Stimulated activated naive CD8-positive, alpha-beta T cell treated with anti-CD3 and anti-CD28 coated beads, Interleukin-15, Interleukin-2, amounts not matched to agents 100 U/mL and 50 U/mL, for 24 hours (primary cell): ENCODE measurements at regions not wholly inside any gene's neighbourhood (a gene's known extent, or its start where the extent isn't known, plus 50 kb on each side); places are given as distances from the start of the nearest gene placed in this dataset.
"Not testable (repeated sequence)": the region's sequence is repeated elsewhere in the genome, so short reads cannot be mapped to it uniquely, and the experiment has no call there.

Experiments used
- ATAC-seq: fragments of 150-1000 bp; cut with Tn5 transposase; one replicate; pipeline ENCODE4 v1.10.0; 2021
- DNase-seq: peaks from one replicate; pipeline ENCODE4 v3.0.0; 2021

DNA sequence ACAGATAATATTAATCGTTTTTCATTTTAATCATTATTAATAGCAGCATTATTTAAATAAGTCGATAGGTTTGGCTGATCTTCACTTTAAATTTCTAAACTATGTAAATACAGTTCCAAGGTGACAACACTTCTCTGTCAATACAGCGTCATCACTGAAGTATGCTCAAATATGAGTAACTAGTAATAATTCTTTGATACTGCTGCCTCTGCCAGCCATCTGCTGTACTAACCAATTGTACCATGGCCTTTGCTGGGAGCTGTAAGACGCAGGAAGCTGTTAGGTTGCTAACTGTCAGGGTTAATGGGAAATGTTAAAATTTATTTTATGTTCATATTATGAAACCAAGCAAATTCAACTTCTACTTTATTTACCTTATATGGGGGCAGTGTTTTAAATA lies 1650.5 kb upstream of the LRRTM3 start:
- no peak for ATAC-seq
- DNase-seq = no peak

DNA sequence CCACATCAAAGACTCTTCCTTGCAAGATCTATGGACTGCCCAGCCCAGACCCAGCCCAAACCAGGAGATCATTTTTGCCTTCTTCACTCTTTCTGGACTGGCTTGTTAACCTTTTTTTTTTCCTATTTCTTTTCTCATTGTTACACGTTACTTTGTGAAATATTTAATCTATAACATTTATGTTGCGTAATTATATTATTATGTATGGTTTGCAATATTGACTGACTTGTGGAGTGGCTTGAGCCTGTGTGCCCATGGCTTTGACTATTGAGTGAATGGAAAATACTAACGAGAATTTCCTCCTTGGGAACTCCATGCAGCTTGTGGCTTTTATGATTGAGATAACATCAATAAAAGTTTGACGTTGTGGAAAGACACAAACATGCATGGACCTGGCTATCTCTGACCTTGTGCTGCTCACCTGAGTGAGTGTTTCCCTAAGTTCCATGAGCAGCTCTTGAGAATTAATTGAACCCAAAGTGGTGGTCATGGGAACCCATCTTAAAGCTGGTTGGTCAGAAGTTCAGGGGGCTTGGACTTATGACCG lies 1641.3 kb upstream of the LRRTM3 start:
- no peak for DNase-seq
- no peak for ATAC-seq

DNA sequence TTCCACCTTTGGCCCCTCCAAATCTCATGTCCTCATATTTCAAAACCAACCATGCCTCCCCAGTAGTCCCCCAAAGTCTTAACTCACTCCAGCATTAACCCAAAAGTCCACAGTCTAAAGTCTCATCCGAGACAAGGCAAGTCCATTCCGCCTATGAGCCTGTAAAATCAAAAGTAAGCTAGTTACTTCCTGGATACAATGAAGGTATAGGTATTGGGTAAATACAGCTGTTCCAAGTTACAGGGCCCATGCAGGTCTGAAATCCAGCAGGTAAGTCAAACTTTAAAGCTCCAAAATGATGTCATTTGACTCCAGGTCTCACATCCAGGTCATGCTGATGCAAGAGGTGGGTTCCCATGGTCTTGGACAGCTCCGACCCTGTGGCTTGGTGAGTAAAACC lies 1640.1 kb upstream of the LRRTM3 start:
- ATAC-seq, DNase-seq: not testable (repeated sequence)

DNA sequence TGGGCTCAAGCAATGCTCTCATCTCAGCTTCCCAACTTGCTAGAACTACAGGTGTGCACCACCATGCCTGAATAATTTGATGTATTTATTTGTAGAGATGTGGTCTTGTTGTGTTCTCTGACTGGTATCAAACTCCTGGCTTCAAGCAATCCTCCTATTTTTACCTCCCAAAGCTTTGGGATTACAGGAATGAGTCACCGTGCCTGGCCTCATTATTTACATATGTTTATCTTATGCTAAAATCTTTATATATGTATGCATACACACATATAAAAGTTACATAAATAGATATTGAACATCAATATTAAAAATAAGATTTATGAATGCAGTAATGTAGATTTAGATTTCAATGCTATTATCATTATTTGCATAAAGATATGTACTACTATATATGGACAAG lies 1634.5 kb upstream of the LRRTM3 start:
- ATAC-seq (no peak), DNase-seq (no peak)

DNA sequence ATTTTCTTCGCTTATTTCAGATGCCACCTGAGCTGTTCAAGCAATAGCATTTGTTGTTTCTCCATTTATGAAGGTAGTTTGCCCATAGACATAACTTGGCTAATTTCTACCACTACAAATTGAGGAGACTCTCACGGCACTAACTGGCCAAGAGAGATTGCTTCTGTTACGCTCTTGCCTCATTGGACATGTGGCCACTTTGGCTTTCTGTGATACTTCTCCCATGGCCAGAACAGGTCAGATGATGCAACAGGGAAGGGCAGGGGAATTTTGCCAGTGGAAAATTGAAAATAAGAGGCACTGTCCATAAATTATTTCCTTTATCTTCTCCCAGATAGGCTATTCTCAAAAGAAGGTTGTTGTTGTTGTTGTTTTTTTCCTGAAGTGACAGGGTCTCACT lies 1633.3 kb upstream of the LRRTM3 start:
- DNase-seq (no peak), ATAC-seq (no peak)

DNA sequence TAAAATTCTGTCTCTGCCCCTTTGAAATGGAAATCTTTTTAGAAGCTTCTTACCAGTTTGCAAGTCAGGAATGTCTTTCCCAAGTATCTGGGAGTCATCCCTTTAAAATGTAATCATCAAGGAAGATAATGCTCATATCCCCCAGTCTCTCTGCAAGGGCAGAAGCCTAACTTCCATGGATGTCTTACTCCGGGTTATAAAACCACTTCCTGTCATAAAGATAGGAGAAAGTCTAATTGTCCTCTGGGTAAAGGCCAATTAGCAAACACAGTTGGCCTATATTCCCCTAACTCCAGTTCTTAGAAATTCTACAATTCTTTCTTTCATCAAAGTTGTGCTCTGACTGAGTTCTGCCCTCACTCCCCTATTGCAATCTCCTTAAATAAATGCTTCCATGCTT lies 1631.5 kb upstream of the LRRTM3 start:
- DNase-seq = no peak
- ATAC-seq = no peak

DNA sequence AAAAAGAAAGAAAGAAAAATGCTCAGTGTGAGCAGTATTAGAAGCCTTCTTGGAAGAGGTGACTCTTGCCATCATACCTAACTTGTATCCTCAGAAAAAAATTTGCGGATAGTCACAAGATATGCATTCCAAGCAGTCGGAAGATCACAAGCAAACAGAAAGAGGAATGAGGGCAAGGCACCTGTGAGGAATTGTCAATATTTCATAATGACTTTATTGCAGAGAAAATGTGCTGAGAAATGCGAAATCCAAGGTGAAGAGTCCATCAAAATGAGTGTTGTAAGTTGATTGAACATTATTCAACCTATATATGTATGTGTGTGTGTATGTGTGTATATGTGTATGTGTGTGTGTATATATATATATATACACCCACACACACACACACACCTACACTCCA lies 1624.7 kb upstream of the LRRTM3 start:
- ATAC-seq (no peak), DNase-seq (no peak)

DNA sequence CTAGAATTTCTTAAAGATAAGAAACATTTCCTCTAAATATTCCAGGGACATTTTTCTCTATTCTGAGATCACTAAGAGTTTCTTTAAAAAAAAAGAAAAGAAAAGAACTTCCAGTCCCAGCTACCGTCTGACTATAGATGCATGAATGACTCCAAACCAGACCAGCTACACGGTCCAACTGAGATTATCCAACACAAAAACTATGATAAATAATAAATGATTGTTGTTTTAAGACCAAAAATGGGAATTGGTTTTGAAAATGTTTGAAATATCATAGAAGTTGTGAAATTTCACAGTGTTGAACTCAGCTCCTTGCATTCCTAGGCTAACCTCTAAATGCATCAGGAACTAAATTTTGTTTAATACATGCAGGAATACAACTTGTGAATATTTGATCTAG lies 1619.6 kb upstream of the LRRTM3 start:
- no peak for DNase-seq
- no peak for ATAC-seq

DNA sequence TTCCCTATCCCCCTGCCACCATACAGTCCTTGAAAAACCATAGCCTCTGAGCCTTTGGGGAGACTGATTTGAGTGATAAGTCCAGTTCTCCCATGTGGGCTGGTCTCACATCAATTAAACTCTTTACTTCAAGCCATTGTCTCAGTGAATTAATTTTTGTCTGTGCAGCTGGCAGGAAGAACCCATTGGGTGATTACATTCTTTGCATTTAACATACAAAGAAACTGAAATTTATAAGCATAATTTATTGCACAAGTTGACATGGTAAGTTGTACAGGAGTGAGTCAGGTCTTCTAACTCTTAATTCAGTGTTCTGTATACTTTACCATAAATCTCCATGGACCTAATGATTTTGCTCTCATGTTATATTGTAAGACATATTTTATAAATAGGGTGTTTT lies 1613.0 kb upstream of the LRRTM3 start:
- no peak for DNase-seq
- no peak for ATAC-seq

DNA sequence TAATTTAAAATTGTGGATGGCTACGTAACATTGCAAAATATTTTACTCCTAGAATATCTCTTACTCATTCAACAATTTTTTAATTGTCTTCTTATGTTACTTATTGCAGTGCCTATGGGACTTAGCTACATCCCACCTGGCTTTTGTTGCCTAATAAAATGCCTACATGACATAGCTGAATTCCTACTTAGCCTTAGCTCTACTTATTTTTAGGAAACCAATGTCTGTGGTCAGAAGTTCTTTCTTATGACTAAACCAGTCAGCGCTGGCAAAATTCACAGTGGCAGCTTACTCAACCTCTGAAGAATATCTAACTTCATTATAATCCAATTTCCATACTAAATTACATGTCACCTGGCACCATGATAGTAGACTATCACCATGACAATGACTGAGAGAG lies 1612.4 kb upstream of the LRRTM3 start:
- DNase-seq (no peak), ATAC-seq (no peak)

DNA sequence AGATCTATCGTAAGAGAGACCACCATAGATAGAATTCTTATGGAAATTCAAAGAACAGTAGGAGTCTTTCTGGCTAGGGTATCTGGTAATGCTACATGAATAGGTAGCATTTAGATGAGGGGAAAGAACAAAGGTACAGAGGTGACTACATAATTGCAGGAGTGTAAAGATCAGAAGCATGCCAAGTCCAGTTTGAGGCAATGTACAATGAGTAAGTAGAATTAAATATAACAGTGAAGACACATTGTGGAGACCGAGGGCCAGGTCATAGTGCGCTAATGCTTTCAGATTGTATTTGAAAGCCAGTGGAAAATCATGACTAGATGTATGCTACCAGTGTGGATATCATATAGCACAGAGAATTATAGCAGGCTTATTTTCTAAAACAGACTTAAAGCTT lies 1611.6 kb upstream of the LRRTM3 start:
- DNase-seq = no peak

DNA sequence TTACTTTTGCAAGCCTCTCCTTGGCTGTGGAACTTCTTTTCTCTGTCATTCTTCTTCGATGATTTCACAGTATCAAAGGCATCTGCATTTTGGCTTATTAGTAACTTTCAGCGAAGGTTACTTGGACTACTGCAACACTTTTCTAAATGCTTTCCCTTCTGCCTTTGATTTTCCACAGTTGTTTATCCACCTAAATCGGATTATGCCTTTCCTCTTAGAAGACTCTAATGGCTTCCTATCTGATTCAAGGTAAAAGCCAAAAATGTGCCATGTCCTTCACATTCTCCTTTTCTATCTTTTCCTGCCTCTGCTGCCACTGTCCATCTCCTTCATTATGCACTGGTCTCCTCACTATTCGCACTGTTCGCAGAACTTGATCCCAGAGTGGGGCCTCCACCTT lies 1606.3 kb upstream of the LRRTM3 start:
- no peak for ATAC-seq

More for the DNA sequence above, 1611.6 kb upstream of the LRRTM3 start:
- no peak for ATAC-seq

DNA sequence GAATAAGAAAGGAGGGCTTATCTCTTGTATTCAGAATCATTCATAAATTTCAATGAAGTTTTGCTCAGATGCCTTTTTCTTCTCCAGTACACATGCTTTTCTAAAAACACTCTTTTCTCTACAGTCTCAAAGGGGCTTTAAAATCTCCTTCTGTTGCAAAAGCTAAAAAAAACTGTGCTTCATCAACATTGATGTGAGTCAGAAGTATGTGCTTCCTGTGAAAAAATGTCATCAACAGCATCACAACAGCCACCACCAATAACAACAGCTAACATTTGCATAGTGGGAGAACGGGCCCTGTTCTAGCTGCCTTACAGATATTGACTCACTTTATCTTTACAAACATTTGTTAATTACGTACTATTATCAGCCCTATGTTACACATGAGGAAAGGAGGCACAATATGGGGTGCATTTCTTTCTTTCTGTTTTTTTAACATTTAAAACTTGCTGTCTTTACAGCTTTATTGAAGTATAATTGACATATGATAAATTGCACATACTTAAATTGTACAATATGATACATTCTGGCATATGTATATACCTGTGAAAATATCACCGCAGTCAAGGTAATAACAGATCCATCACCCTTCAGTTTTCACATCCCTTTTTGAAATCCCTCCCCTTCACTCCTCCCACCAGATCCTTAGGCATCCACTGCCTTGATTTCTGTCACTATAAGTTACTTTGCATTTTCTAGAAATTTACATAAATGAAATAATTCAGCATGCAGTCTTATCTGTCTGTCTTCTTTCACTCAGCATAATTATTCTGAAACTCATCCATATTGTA lies 1605.4 kb upstream of the LRRTM3 start:
- DNase-seq (no peak), ATAC-seq (no peak)

More for the DNA sequence above, 1606.3 kb upstream of the LRRTM3 start:
- DNase-seq = no peak

DNA sequence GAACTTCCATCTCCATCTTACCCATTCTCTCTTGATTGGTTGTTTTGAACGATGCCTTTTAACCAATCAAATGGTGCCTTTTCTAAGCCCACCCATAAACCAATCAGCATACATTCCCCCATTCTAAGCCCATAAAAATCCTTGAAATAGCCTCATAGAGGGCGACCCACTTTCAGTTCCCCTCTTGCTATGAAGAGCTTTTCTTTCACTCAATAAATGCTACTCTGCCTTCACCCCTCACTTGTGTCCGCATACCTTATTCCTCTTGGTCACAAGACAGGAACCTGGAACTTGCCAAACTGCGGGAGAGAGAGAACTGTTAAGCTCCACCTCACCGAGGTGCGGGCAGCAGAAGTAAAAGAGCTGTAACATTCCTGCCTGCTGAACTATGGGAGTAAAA lies 1602.0 kb upstream of the LRRTM3 start:
- ATAC-seq (no peak), DNase-seq (no peak)

DNA sequence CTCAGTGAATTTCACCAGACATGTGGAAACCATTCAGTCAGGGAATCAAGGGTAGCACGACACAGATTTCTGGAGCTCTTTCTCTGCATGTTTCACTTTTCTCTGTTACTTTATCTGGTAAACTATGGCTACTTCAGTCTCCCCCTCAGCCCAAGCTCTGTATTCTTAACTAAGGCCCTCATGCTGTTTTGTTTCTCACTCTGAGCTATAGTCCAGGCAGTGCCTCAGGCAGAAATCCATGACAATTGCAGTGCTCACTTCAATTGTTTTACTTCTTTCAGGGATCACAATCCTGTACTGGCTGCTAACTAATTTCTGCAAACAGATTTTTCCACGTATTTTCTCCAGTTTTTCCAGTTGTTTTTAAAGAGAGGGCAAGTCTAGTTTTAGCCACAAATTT lies 1599.9 kb upstream of the LRRTM3 start:
- DNase-seq (no peak), ATAC-seq (no peak)

DNA sequence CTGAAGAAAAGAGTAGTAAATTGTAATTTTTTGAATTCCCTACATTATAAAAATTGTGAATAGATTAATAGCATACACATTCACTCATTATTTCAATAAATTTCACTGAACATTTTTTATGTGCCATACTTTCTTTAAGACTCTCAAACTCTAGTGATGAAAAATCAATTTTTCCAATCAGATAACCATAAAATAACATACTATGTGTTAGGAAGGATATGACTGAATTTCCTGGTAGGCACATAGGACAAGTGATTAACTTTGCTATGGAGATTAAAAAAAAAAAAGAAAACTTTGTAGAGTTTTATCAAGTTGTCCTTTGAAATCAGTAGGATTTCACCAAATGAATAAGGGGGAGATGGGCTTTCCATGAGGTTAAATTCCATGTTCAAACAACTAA lies 1597.3 kb upstream of the LRRTM3 start:
- no peak for DNase-seq
- no peak for ATAC-seq

DNA sequence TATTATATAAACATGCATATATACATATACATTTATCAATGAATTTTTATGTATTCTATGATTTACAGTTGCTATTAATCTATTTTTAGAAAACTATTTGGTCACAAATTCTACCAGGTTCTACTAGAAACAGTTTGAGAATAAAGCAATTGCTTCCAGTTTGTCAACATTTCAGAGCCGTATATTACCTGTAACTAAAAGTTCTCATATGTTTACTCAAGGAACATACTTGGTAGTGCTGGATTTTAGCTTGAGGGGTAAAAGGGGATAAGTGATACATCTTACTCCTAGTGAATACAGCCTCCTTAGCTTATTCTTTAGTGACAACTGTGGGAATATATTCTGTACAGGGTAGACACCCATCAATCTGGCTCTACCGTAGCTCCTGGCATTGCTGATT lies 1590.5 kb upstream of the LRRTM3 start:
- DNase-seq = no peak
- ATAC-seq = no peak

DNA sequence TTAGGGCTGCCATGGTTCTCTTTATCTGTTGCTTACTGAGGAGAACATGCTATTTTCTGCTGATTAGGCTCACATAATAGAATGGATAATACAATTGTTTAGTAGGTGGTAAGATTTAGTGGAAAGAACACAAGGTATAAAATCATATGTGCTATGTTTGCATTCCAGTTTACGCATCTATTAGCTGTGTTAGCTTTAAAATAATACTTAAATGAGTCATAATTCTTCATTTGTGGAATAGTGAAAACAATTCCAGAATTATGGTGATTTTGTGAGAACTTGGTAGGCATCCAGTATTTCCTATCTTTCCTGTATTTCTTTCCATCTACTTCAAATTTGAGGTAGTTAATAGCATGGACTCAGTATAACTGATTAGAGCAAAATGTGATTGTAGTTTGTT lies 1585.5 kb upstream of the LRRTM3 start:
- ATAC-seq = no peak
- no peak for DNase-seq

DNA sequence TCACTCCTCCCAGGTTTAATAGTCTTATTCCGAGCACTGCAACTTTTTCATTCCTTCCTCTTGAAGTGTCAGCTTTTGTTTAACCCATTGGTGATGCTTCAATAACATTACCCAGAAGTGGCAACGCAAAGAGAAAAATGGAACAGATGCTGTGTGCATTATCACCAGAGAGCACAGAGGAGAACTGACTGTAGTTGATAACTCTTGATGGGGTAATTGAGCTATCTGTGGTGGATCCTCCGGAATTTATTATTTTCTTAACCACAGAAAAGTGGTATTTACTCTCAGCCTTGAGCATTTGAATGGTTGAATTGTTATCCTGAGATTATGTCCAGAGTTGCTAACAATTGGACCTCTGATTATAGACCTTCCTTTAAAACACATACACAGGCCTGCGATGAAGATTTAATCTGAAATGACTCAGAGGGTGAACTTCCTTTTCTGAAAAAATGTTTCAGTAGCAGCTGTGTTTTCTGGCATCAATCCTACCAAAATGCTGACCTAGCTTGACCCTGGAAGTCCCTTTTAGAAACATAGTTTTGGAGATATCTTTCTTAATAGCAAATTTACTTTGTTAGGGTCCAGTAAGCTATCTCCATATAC lies 1584.4 kb upstream of the LRRTM3 start:
- ATAC-seq = no peak
- DNase-seq = no peak

DNA sequence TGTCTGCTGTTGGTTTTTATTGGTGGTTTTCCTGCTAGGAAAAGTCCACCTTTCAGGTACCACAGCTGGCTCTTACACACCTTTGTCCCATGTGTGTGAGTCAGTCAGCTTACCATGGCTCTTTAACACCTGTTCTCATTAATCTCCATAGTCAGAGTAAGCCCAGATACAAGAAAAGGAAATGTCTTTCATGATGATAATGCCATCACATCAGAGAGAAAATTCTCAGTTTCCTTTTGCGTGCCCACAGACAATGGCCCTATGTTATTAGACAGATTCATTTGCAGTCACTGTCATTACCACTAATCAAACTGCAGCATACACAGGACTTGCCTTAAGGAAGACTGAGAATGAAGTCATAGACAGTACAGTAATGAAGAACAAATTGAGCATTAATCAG lies 1583.6 kb upstream of the LRRTM3 start:
- DNase-seq (no peak), ATAC-seq (no peak)

DNA sequence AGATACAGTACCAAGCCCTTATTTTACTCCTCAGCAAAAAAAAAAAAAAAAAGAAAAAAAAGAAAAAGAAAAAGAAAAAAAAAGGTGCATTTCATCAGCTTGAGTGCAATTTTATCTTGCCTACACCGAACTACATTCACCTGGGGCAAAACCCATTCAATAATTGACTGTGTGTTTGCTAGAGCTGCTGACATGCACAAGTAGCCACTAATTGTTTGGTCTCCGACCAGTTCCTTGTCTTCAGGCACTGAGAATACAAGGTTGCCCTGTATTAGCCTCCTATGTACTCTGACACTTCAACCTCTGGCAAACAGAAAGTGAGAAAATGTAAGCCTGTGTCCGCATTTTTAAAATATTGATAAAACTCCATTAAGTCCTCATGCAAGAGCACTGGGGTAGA lies 1579.4 kb upstream of the LRRTM3 start:
- DNase-seq (no peak), ATAC-seq (no peak)

DNA sequence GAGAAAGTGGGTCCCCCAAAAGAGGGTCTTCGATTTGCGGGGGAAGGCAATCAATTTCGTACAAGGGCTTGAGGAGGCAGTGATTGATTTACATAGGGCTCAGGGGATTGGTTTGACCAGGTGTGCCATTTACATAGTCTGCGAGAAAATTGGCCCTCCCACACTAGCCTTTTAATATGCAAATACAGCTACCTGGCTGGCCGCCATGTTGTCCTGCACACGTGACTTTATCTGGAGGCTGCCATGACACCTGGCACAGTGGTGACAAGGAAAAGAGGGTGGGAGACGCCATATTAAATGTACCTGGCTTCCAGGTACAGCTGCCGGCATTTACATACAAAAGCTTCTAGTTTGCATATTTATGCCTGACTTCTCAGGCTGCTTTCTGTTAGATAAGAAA lies 1577.2 kb upstream of the LRRTM3 start:
- ATAC-seq = no peak
- DNase-seq = no peak

DNA sequence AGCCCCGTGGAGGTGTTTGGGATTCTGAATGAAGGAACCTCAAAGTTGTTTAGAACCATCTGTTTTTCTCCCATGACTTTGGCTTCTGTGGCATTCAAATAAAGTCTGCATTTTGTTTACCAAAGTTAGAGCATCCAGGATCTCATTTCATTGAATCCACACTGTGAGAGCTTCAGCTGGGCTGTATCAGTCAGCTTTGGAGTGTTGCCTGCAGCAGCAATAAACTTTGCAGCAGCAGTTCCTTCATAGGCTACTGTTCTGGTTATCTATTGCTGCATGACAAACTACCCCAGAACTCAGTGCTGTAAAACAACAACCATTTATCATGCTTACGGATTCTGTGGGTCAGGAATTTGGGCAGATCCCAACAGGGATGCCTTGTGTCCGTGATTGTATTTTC lies 1575.2 kb upstream of the LRRTM3 start:
- DNase-seq (no peak), ATAC-seq (no peak)

DNA sequence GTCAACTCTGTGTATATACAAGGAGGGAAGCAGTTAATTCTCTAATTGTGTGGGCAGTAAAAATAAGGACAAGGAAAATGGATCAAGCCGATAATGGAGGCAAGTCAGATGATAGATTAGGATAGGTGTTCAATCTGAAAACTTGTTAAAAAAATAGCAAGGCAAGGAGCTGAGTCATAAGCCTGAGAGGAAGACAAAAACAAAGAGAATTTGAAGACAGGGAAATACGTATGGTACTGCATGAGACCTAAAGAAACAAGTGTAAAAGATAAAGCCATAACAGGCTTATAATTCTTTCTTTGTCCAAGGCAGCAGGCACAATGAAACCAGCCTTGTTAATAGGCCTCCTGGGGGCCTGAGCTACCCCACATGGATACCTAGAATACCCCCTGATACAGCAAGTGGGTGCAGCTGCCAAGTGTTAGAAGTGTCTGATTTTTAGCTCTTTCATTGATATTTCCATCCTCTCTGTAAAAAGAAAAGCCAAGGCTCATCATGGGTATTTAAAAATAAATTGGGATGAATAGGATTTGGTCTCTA lies 1570.6 kb upstream of the LRRTM3 start:
- ATAC-seq = no peak
- no peak for DNase-seq
